Progenitor cell of endocrine pancreas (in vitro differentiated cells): ENCODE measurements at regions not wholly inside any gene's neighbourhood (a gene's known extent, or its start where the extent isn't known, plus 50 kb on each side); places are given as distances from the start of the nearest gene placed in this dataset.

Experiments used
- DNase-seq: peaks from one replicate; pipeline ENCODE4 v3.0.0; 2021; ENCODE audit warnings: low spot score; ENCODE audit not compliant: unreplicated experiment
- H3K27ac Mint-ChIP-seq: 2 replicates; pipeline ENCODE4 v1.8.0; 2021; ENCODE audit warnings: mild to moderate bottlenecking, moderate library complexity, mixed read lengths
- H3K27me3 Mint-ChIP-seq: 2 replicates; pipeline ENCODE4 v1.8.0; 2021; ENCODE audit warnings: mixed read lengths
- H3K36me3 Mint-ChIP-seq: 2 replicates; pipeline ENCODE4 v1.8.0; 2022; ENCODE audit warnings: mixed read lengths; ENCODE audit not compliant: insufficient read depth
- H3K4me1 Mint-ChIP-seq: 2 replicates; pipeline ENCODE4 v1.8.0; 2021; ENCODE audit warnings: low read depth, mixed read lengths
- H3K4me3 Mint-ChIP-seq: 2 replicates; pipeline ENCODE4 v1.8.0; 2021; ENCODE audit warnings: low read depth, mild to moderate bottlenecking, moderate library complexity, mixed read lengths
- H3K9me3 Mint-ChIP-seq: 2 replicates; pipeline ENCODE4 v1.8.0; 2021; ENCODE audit warnings: low read depth, mixed read lengths
- CTCF ChIP-seq: fragments of 200-600 bp; sonication (generic); IDR thresholded peaks from one replicate; pipeline ENCODE4 v1.5.0; 2021; ENCODE audit warnings: antibody characterized with exemption, mild to moderate bottlenecking; ENCODE audit not compliant: unreplicated experiment

GRCh38 chr5:78698191-78698791, 49.7 kb upstream of the LHFPL2 start:
- no peak for DNase-seq
- TF ChIP-seq CTCF, result no peak
- peaks cover 79% of the 10 kb centered on the region for H3K27me3 Mint-ChIP-seq
- H3K27ac Mint-ChIP-seq, result no peak overlapping the region
- peaks cover 8% of the 10 kb centered on the region for H3K9me3 Mint-ChIP-seq
- H3K4me3 Mint-ChIP-seq, result no peak overlapping the region
- peaks cover 9% of the 10 kb centered on the region for H3K4me1 Mint-ChIP-seq
- H3K36me3 Mint-ChIP-seq, result peaks cover 7% of the 10 kb centered on the region
